ENCODE measurements at regions not wholly inside any gene's neighbourhood (a gene's known extent, or its start where the extent isn't known, plus 50 kb on each side); places are given as distances from the start of the nearest gene placed in this dataset.

DNA sequence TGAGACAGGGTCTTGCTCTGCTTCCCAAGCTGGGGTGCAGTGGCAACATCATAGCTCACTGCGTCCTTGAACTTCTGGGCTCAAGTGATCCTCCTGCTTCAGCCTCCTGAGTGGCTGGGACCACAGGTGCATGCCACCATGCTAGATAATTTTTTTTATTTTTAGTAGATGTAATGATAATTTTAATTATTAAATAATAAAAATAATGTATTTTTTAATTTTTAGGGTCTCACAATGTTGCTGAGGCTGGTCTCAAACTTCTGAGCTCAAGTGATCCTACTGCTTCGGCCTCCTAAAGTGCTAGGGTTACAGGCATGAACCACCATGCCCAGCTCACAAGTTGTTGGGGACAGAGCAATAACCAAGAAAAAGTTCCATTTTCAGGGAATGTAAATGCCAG, 138.0 kb upstream of the RALGAPA2 start:
- no peaks in the 10 kb centered on the region for H3K36me3 ChIP-seq (ENCODE audit: control insufficient read depth in 2 of 2, insufficient read depth in 2 of 2, low read length in 1 of 2)
- H3K9me3 ChIP-seq (ENCODE audit: control insufficient read depth in 2 of 2, insufficient read depth in 1 of 2, low read depth in 1 of 2, low read length in 1 of 2), result no peaks in the 10 kb centered on the region
- 95 to 97% methylated on average over 2 of the region's 2 CpGs for WGBS, 2 donors
- H3K27ac ChIP-seq (ENCODE audit: low read depth in 2 of 2, low read length in 1 of 2), result no peak overlapping the region
- H3K4me1 ChIP-seq (ENCODE audit: control insufficient read depth in 2 of 2, insufficient read depth in 2 of 2, low read length in 1 of 2), result no peaks in the 10 kb centered on the region
- H3K4me3 ChIP-seq (ENCODE audit: low read depth in 1 of 2, low read length in 2 of 2), result no peak overlapping the region
- no peaks in the 10 kb centered on the region for H3K27me3 ChIP-seq (ENCODE audit: control insufficient read depth in 1 of 2, insufficient read depth in 2 of 2, low read length in 2 of 2)

DNA sequence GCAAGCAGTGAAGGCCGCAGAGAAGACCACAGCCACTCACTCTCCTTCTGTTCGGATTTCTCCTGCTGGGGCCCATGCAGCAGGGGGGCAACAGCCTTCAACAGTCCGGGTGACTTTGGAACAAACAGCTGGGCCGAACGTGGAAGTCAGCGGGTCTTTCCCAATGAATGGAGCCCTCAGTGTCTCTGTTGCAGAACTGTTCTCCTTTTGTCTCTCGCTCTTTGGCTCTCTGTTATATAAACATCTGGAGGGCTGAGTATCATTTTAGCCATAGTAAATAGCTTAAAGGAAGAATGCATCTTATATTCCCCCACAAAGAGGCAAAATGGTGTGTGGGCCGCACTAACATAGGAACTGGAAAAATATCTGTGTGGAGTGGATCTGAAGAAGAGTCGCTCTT, 136.7 kb upstream of the RALGAPA2 start:
- H3K4me3 ChIP-seq (ENCODE audit: low read depth in 1 of 2, low read length in 2 of 2), result no peak overlapping the region
- no peak overlapping the region for H3K27ac ChIP-seq (ENCODE audit: low read depth in 2 of 2, low read length in 1 of 2)
- no peaks in the 10 kb centered on the region for H3K9me3 ChIP-seq (ENCODE audit: control insufficient read depth in 2 of 2, insufficient read depth in 1 of 2, low read depth in 1 of 2, low read length in 1 of 2)
- 82 to 86% methylated on average over 9 of the region's 9 CpGs for WGBS, 2 donors
- H3K4me1 ChIP-seq (ENCODE audit: control insufficient read depth in 2 of 2, insufficient read depth in 2 of 2, low read length in 1 of 2), result no peaks in the 10 kb centered on the region
- no peaks in the 10 kb centered on the region for H3K27me3 ChIP-seq (ENCODE audit: control insufficient read depth in 1 of 2, insufficient read depth in 2 of 2, low read length in 2 of 2)
- H3K36me3 ChIP-seq (ENCODE audit: control insufficient read depth in 2 of 2, insufficient read depth in 2 of 2, low read length in 1 of 2), result no peaks in the 10 kb centered on the region

DNA sequence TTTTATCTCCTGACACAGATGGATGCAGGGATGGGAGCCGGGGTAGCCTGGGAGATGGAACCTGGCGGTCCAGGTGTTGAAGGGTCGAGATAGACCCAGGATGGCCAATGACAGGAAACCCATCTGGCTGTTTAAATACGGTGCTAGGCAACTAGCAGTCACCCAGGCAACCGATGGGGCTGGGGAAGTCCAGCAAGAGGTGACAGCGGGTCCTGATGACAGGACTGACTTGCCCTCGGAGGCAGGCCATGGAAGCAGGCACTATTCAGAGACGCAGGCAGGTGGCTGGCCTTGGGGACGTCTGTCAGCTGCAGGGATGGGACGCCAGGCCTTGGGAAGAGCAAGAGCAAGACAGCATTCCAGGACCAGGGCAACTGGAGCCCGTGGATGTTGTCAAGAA, 135.4 kb upstream of the RALGAPA2 start:
- Histone ChIP-seq H3K27me3 (ENCODE audit: control insufficient read depth in 1 of 2, insufficient read depth in 2 of 2, low read length in 2 of 2) (no peaks in the 10 kb centered on the region), H3K9me3 (ENCODE audit: control insufficient read depth in 2 of 2, insufficient read depth in 1 of 2, low read depth in 1 of 2, low read length in 1 of 2) (no peaks in the 10 kb centered on the region), H3K4me3 (ENCODE audit: low read depth in 1 of 2, low read length in 2 of 2) (no peak overlapping the region), H3K4me1 (ENCODE audit: control insufficient read depth in 2 of 2, insufficient read depth in 2 of 2, low read length in 1 of 2) (no peaks in the 10 kb centered on the region), H3K27ac (ENCODE audit: low read depth in 2 of 2, low read length in 1 of 2) (no peak overlapping the region), H3K36me3 (ENCODE audit: control insufficient read depth in 2 of 2, insufficient read depth in 2 of 2, low read length in 1 of 2) (no peaks in the 10 kb centered on the region)
- 73 to 76% methylated on average over 11 of the region's 11 CpGs for WGBS, 2 donors

DNA sequence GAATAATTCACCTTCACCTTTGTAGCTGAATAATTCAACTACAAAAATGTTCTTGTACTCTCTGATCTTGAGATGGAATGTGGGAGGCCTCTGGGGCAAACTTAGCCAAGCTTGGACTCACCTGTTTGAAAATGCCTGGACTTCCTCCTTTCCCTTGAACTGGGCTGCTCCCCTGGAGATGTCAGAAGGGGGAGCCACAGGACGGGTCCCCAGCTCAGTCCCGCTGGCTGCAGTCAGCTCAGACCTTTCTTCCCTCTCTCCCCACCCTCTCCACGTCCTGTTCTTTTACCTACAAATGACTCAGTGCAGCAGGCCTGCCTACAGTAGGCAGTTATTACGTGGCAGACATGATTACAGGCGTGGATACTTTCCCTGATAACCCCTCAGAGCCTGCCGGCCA, 131.5 kb upstream of the RALGAPA2 start:
- Histone ChIP-seq H3K4me3 (ENCODE audit: low read depth in 1 of 2, low read length in 2 of 2) (no peak overlapping the region), H3K27ac (ENCODE audit: low read depth in 2 of 2, low read length in 1 of 2) (no peak overlapping the region), H3K27me3 (ENCODE audit: control insufficient read depth in 1 of 2, insufficient read depth in 2 of 2, low read length in 2 of 2) (no peaks in the 10 kb centered on the region), H3K4me1 (ENCODE audit: control insufficient read depth in 2 of 2, insufficient read depth in 2 of 2, low read length in 1 of 2) (no peaks in the 10 kb centered on the region), H3K36me3 (ENCODE audit: control insufficient read depth in 2 of 2, insufficient read depth in 2 of 2, low read length in 1 of 2) (no peaks in the 10 kb centered on the region), H3K9me3 (ENCODE audit: control insufficient read depth in 2 of 2, insufficient read depth in 1 of 2, low read depth in 1 of 2, low read length in 1 of 2) (peaks cover 0 to 2% of the 10 kb centered on the region in 2 donors)
- WGBS, 2 donors, result 38 to 45% methylated on average over 6 of the region's 6 CpGs

DNA sequence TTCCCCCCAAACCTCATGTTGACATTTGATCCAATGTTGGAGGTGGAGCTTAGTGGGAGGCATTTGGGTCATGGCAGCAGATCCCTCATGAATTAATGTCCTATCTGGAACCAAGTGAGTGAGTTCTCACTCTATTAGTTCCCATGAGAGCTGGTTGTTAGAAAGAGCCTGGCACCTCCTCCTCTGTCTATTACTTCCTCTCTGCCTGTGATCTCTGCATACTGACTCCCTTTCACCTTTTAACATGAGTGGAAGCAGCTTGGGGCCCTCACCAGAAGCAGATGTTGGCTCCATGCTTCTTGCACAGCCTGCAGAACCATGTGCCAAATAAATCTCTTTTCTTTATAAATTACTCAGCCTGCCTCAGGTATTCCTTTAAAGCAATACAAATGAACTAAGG, 127.3 kb upstream of the RALGAPA2 start:
- no peaks in the 10 kb centered on the region for H3K27me3 ChIP-seq (ENCODE audit: control insufficient read depth in 1 of 2, insufficient read depth in 2 of 2, low read length in 2 of 2)
- H3K9me3 ChIP-seq (ENCODE audit: control insufficient read depth in 2 of 2, insufficient read depth in 1 of 2, low read depth in 1 of 2, low read length in 1 of 2), result peaks cover 0 to 2% of the 10 kb centered on the region in 2 donors
- no peak overlapping the region for H3K4me3 ChIP-seq (ENCODE audit: low read depth in 1 of 2, low read length in 2 of 2)
- H3K4me1 ChIP-seq (ENCODE audit: control insufficient read depth in 2 of 2, insufficient read depth in 2 of 2, low read length in 1 of 2), result no peaks in the 10 kb centered on the region
- H3K27ac ChIP-seq (ENCODE audit: low read depth in 2 of 2, low read length in 1 of 2), result no peak overlapping the region
- no peaks in the 10 kb centered on the region for H3K36me3 ChIP-seq (ENCODE audit: control insufficient read depth in 2 of 2, insufficient read depth in 2 of 2, low read length in 1 of 2)

DNA sequence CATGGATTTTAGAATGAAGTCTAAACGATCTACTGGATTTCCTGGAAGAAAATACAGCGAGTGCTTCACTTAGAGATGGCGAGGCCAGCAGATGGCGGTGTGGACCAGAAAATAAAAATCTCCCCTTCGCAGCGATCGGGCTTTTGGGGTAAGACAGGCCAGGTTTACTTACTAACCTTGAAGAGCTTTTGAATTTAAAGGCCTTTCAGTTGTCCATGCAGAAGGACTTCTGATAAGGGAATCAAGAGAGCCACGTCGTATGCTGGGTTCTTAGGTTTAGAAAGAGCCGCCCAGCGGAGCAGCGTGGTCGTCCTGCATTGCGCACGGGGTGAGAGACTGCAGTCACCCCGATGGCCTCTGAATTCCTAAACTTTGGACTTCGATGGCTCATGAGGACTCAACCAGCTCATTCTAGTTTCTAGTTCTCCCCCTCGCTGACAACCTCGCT, 125.2 kb upstream of the RALGAPA2 start:
- 30 to 36% methylated on average over 19 of the region's 19 CpGs for WGBS, 2 donors
- Histone ChIP-seq H3K27me3 (ENCODE audit: control insufficient read depth in 1 of 2, insufficient read depth in 2 of 2, low read length in 2 of 2) (no peaks in the 10 kb centered on the region), H3K9me3 (ENCODE audit: control insufficient read depth in 2 of 2, insufficient read depth in 1 of 2, low read depth in 1 of 2, low read length in 1 of 2) (peaks cover 0 to 2% of the 10 kb centered on the region in 2 donors), H3K27ac (ENCODE audit: low read depth in 2 of 2, low read length in 1 of 2) (no peak overlapping the region), H3K4me3 (ENCODE audit: low read depth in 1 of 2, low read length in 2 of 2) (no peak overlapping the region), H3K36me3 (ENCODE audit: control insufficient read depth in 2 of 2, insufficient read depth in 2 of 2, low read length in 1 of 2) (no peaks in the 10 kb centered on the region), H3K4me1 (ENCODE audit: control insufficient read depth in 2 of 2, insufficient read depth in 2 of 2, low read length in 1 of 2) (no peaks in the 10 kb centered on the region)

DNA sequence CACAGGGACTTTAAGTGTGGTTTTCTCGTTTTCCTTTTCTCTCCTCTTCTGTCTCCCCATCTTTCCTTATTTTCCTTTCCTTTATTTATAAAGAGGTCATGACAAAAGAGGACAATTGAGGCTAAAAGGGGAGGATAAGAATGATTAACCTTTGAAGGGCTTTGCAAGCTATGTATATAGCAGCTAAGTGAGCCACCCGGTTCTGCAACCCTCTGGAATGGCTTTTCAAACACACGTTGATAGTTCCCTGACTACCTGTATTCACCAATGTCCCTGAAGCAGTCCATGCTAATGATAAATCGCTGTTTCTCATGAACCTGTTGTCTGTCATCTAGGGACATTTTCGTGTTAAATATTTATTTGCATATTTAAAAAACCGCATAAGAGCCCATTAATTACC, 124.4 kb upstream of the RALGAPA2 start:
- 50 to 53% methylated on average over 6 of the region's 6 CpGs for WGBS, 2 donors
- Histone ChIP-seq H3K27me3 (ENCODE audit: control insufficient read depth in 1 of 2, insufficient read depth in 2 of 2, low read length in 2 of 2) (no peaks in the 10 kb centered on the region), H3K9me3 (ENCODE audit: control insufficient read depth in 2 of 2, insufficient read depth in 1 of 2, low read depth in 1 of 2, low read length in 1 of 2) (peaks cover 0 to 2% of the 10 kb centered on the region in 2 donors), H3K36me3 (ENCODE audit: control insufficient read depth in 2 of 2, insufficient read depth in 2 of 2, low read length in 1 of 2) (no peaks in the 10 kb centered on the region), H3K4me3 (ENCODE audit: low read depth in 1 of 2, low read length in 2 of 2) (no peak overlapping the region), H3K27ac (ENCODE audit: low read depth in 2 of 2, low read length in 1 of 2) (no peak overlapping the region), H3K4me1 (ENCODE audit: control insufficient read depth in 2 of 2, insufficient read depth in 2 of 2, low read length in 1 of 2) (no peaks in the 10 kb centered on the region)

DNA sequence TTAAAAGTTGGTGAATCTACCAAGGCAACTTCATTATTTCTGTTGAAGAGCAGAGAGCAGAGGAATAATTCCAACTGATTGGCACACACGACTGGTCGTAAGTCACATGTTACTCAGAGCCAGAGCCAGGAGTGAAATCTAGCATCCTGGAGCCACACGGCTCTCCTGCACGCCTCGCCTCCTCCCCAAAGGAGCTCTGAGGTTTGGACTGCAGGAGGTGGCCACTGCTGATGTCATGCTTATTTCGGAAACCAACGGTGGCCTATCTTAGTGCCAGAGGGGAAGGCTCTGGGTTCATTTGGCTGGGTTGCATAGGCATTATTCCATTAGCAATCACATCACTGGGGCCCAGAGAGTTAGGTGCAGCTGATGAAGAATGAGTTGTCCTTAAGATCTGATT, 123.5 kb upstream of the RALGAPA2 start:
- H3K27ac ChIP-seq (ENCODE audit: low read depth in 2 of 2, low read length in 1 of 2), result no peak overlapping the region
- H3K36me3 ChIP-seq (ENCODE audit: control insufficient read depth in 2 of 2, insufficient read depth in 2 of 2, low read length in 1 of 2), result no peaks in the 10 kb centered on the region
- WGBS, 2 donors, result 49 to 60% methylated on average over 7 of the region's 7 CpGs
- peaks cover 0 to 2% of the 10 kb centered on the region in 2 donors for H3K9me3 ChIP-seq (ENCODE audit: control insufficient read depth in 2 of 2, insufficient read depth in 1 of 2, low read depth in 1 of 2, low read length in 1 of 2)
- no peak overlapping the region for H3K4me3 ChIP-seq (ENCODE audit: low read depth in 1 of 2, low read length in 2 of 2)
- no peaks in the 10 kb centered on the region for H3K4me1 ChIP-seq (ENCODE audit: control insufficient read depth in 2 of 2, insufficient read depth in 2 of 2, low read length in 1 of 2)
- no peaks in the 10 kb centered on the region for H3K27me3 ChIP-seq (ENCODE audit: control insufficient read depth in 1 of 2, insufficient read depth in 2 of 2, low read length in 2 of 2)

DNA sequence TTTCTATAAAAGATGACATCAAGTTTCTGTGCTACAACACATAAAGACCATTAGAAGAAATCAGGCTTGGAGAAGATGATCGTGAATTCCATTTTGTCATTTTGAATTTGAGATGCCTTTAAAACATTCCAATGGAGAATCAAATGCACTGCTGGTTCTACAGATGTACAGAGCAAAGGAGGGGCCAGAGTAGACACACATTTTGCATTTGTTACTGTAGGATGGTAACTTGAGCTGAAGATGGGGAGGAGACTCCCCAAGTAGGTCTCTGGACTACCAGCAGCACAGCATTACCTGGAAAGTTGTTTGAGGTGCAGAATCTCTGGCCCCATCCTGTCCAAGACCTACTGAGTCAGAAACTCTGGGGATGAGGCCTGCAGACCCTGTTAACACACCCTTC, 121.6 kb upstream of the RALGAPA2 start:
- H3K4me3 ChIP-seq (ENCODE audit: low read depth in 1 of 2, low read length in 2 of 2), result no peak overlapping the region
- H3K27ac ChIP-seq (ENCODE audit: low read depth in 2 of 2, low read length in 1 of 2), result no peak overlapping the region
- H3K36me3 ChIP-seq (ENCODE audit: control insufficient read depth in 2 of 2, insufficient read depth in 2 of 2, low read length in 1 of 2), result no peaks in the 10 kb centered on the region
- no peaks in the 10 kb centered on the region for H3K27me3 ChIP-seq (ENCODE audit: control insufficient read depth in 1 of 2, insufficient read depth in 2 of 2, low read length in 2 of 2)
- 92 to 96% methylated on average over 1 of the region's 1 CpG for WGBS, 2 donors
- H3K4me1 ChIP-seq (ENCODE audit: control insufficient read depth in 2 of 2, insufficient read depth in 2 of 2, low read length in 1 of 2), result no peaks in the 10 kb centered on the region
- H3K9me3 ChIP-seq (ENCODE audit: control insufficient read depth in 2 of 2, insufficient read depth in 1 of 2, low read depth in 1 of 2, low read length in 1 of 2), result peaks cover 0 to 2% of the 10 kb centered on the region in 2 donors

DNA sequence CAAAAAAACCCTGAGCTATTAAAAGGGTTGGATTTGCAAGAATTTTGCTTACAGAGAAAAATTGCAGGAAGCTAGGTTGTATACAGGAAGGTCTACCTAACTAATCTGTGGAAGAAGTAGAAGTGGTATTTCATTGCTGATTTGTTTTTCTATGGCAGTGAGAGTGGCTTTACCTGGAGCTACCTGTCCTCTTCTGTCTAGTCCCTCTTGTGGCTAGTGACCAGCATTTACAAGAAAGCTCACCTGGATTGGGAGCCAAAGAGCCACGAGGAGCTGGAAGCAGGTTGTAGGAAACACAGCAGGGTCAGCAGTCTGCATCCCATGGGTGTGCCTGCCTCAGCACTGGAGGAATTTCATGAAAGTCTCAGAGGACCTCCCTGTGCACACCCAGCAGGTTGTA, 120.3 kb upstream of the RALGAPA2 start:
- H3K4me3 ChIP-seq (ENCODE audit: low read depth in 1 of 2, low read length in 2 of 2), result no peak overlapping the region
- peaks cover 0 to 2% of the 10 kb centered on the region in 2 donors for H3K9me3 ChIP-seq (ENCODE audit: control insufficient read depth in 2 of 2, insufficient read depth in 1 of 2, low read depth in 1 of 2, low read length in 1 of 2)
- WGBS, 2 donors, result 28 to 31% methylated on average over 1 of the region's 1 CpG
- H3K27ac ChIP-seq (ENCODE audit: low read depth in 2 of 2, low read length in 1 of 2), result no peak overlapping the region
- H3K36me3 ChIP-seq (ENCODE audit: control insufficient read depth in 2 of 2, insufficient read depth in 2 of 2, low read length in 1 of 2), result no peaks in the 10 kb centered on the region
- H3K4me1 ChIP-seq (ENCODE audit: control insufficient read depth in 2 of 2, insufficient read depth in 2 of 2, low read length in 1 of 2), result no peaks in the 10 kb centered on the region
- H3K27me3 ChIP-seq (ENCODE audit: control insufficient read depth in 1 of 2, insufficient read depth in 2 of 2, low read length in 2 of 2), result no peaks in the 10 kb centered on the region
